ENCODE measurements at regions not wholly inside any gene's neighbourhood (a gene's known extent, or its start where the extent isn't known, plus 50 kb on each side); places are given as distances from the start of the nearest gene placed in this dataset.

DNA sequence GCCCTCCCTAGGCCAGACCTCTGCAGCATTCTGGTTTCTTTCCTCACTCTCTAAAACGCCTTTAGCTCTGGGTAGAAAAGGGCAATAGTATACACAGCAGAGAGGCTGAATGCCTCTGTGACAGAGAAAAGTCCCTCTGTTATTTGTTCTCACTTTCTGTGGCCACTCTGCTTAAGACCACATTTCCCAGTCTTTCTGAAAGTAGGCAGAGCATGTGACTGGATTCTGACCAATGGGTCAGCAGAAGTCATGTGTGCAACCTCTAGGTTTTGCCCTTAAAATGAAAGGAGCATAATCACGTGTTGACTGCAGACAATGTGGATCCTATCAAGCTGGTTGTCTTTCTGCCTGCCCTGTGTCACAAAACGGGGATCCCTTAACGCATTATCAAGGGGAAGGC, 79.7 kb upstream of the MARK1 start:
- TF ChIP-seq ARNT (IDR thresholded peaks at IDR 0.05) (no peak), FOXM1 (IDR thresholded peaks at IDR 0.05; ENCODE audit: borderline replicate concordance) (no peak), SP1 (IDR thresholded peaks at IDR 0.05) (no peak), BHLHE40 (IDR thresholded peaks at IDR 0.05; ENCODE audit: borderline replicate concordance) (no peak), CTBP1 (IDR thresholded peaks at IDR 0.05; ENCODE audit: borderline replicate concordance) (no peak), TARDBP (IDR thresholded peaks at IDR 0.05) (no peak), NFRKB (IDR thresholded peaks at IDR 0.05) (no peak)
